Central memory CD4-positive, alpha-beta T cell (primary cell): ENCODE measurements at regions not wholly inside any gene's neighbourhood (a gene's known extent, or its start where the extent isn't known, plus 50 kb on each side); places are given as distances from the start of the nearest gene placed in this dataset.
"Not testable (repeated sequence)": the region's sequence is repeated elsewhere in the genome, so short reads cannot be mapped to it uniquely, and the experiment has no call there.

Experiments used
- DNase-seq: peaks from one replicate; pipeline ENCODE4 v3.0.0; 2022

- no peak for DNase-seq
Measured at GRCh38 chr2:207416111-207416510, 113.7 kb upstream of the CREB1 start.

GRCh38 chr2:207416900-207417299 lies 112.9 kb upstream of the CREB1 start:
- no peak for DNase-seq

- DNase-seq, result no peak
Measured at GRCh38 chr2:207417301-207417718, 112.5 kb upstream of the CREB1 start.

- DNase-seq, result no peak
Measured at GRCh38 chr2:207418419-207418818, 111.3 kb upstream of the CREB1 start.

- no peak for DNase-seq
Measured at GRCh38 chr2:207419331-207419730, 110.4 kb upstream of the CREB1 start.

GRCh38 chr2:207421671-207422070 lies 108.1 kb upstream of the CREB1 start:
- no peak for DNase-seq

- DNase-seq, result no peak
Measured at GRCh38 chr2:207422380-207422779, 107.4 kb upstream of the CREB1 start.

GRCh38 chr2:207423886-207424285 lies 105.9 kb upstream of the CREB1 start:
- no peak for DNase-seq

GRCh38 chr2:207427986-207428385 lies 101.8 kb upstream of the CREB1 start:
- no peak for DNase-seq

GRCh38 chr2:207428573-207428972 lies 101.2 kb upstream of the CREB1 start:
- no peak for DNase-seq

GRCh38 chr2:207432453-207432852 lies 97.3 kb upstream of the CREB1 start:
- DNase-seq, result no peak

GRCh38 chr2:207434306-207434705 lies 95.5 kb upstream of the CREB1 start:
- no peak for DNase-seq

- no peak for DNase-seq
Measured at GRCh38 chr2:207434899-207435465, 94.8 kb upstream of the CREB1 start.

GRCh38 chr2:207437136-207437523 lies 92.6 kb upstream of the CREB1 start:
- no peak for DNase-seq

GRCh38 chr2:207437524-207438143 lies 92.1 kb upstream of the CREB1 start:
- no peak for DNase-seq

GRCh38 chr2:207438414-207439126 lies 91.2 kb upstream of the CREB1 start:
- DNase-seq, result no peak

GRCh38 chr2:207439881-207440280 lies 89.9 kb upstream of the CREB1 start:
- DNase-seq, result not testable (repeated sequence)

GRCh38 chr2:207444756-207445155 lies 85.0 kb upstream of the CREB1 start:
- DNase-seq, result no peak

GRCh38 chr2:207446653-207447052 lies 83.1 kb upstream of the CREB1 start:
- DNase-seq, result no peak

GRCh38 chr2:207448006-207448405 lies 81.8 kb upstream of the CREB1 start:
- DNase-seq, result no peak

- no peak for DNase-seq
Measured at GRCh38 chr2:207449642-207450165, 80.1 kb upstream of the CREB1 start.

- no peak for DNase-seq
Measured at GRCh38 chr2:207450186-207450585, 79.6 kb upstream of the CREB1 start.

GRCh38 chr2:207458582-207458981 lies 71.2 kb upstream of the CREB1 start:
- no peak for DNase-seq
